ENCODE measurements at regions not wholly inside any gene's neighbourhood (a gene's known extent, or its start where the extent isn't known, plus 50 kb on each side); places are given as distances from the start of the nearest gene placed in this dataset.

DNA sequence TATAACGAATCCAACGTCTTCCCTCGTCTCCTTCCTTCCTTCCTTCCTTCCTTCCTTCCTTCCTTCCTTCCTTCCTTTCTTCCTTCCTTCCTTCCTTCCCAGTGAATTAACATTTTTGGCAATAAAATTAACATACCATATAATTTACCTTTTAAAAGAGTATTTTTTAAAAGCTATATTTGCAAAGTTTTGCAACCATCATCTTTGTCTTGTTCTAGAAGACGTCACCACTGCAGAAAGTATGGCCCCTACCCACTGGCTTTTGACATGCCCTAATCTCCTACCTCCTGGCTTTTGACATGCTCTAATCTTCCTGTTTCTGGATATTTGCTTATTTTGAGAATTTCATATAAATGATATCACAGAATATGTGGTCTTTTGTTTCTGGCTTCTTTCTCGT is 1023.9 kb upstream of the ZEB2 start:
- H3K4me3 Mint-ChIP-seq (ENCODE audit: unreplicated experiment): no peak overlapping the region
- H3K27me3 Mint-ChIP-seq (ENCODE audit: insufficient read depth, unreplicated experiment): no peaks in the 10 kb centered on the region
- H3K36me3 Mint-ChIP-seq (ENCODE audit: insufficient read depth, unreplicated experiment): no peaks in the 10 kb centered on the region
- H3K27ac Mint-ChIP-seq (ENCODE audit: low read depth, unreplicated experiment): no peak overlapping the region
- POLR2A ChIA-PET: no interaction called here
- no TSS peak for BruUV-seq (replicated peaks)
- TF ChIP-seq, protein P1, sequence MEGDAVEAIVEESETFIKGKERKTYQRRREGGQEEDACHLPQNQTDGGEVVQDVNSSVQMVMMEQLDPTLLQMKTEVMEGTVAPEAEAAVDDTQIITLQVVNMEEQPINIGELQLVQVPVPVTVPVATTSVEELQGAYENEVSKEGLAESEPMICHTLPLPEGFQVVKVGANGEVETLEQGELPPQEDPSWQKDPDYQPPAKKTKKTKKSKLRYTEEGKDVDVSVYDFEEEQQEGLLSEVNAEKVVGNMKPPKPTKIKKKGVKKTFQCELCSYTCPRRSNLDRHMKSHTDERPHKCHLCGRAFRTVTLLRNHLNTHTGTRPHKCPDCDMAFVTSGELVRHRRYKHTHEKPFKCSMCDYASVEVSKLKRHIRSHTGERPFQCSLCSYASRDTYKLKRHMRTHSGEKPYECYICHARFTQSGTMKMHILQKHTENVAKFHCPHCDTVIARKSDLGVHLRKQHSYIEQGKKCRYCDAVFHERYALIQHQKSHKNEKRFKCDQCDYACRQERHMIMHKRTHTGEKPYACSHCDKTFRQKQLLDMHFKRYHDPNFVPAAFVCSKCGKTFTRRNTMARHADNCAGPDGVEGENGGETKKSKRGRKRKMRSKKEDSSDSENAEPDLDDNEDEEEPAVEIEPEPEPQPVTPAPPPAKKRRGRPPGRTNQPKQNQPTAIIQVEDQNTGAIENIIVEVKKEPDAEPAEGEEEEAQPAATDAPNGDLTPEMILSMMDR (IDR thresholded peaks at IDR 0.05; ENCODE audit: unreplicated experiment): no peak
- CTCF ChIA-PET: no interaction called here
- H3K9me3 Mint-ChIP-seq (ENCODE audit: unreplicated experiment): no peaks in the 10 kb centered on the region
- H3K4me1 Mint-ChIP-seq (ENCODE audit: insufficient read depth, unreplicated experiment): no peaks in the 10 kb centered on the region
- intact Hi-C loops (cut with micrococcal nuclease): no loop called here
- no peak for DNase-seq (ENCODE audit: unreplicated experiment)

DNA sequence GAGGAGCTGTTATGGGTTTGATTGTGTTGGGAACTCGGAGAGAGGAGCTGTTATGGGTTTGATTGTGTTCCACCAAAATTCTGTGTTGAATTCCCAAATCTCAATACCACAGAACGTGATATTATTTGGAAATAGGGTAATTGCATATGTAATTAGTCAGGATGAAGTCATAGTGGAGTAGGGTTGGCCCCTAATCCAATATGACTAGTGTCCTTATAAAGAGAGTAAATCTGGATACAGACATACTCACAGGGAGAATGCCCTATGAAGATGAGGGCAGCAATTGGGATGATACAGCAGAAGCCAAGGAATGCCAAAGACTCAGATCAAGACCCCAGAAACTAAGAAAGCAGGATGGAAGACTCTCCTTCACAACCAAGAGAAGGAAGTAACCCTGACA is 1023.2 kb upstream of the ZEB2 start:
- H3K27ac Mint-ChIP-seq (ENCODE audit: low read depth, unreplicated experiment): no peak overlapping the region
- POLR2A ChIA-PET: no interaction called here
- TF ChIP-seq, protein P1 (IDR thresholded peaks at IDR 0.05; ENCODE audit: unreplicated experiment): no peak
- no peaks in the 10 kb centered on the region for H3K27me3 Mint-ChIP-seq (ENCODE audit: insufficient read depth, unreplicated experiment)
- H3K36me3 Mint-ChIP-seq (ENCODE audit: insufficient read depth, unreplicated experiment): no peaks in the 10 kb centered on the region
- BruUV-seq (replicated peaks): no TSS peak
- H3K4me1 Mint-ChIP-seq (ENCODE audit: insufficient read depth, unreplicated experiment): no peaks in the 10 kb centered on the region
- no peak overlapping the region for H3K4me3 Mint-ChIP-seq (ENCODE audit: unreplicated experiment)
- CTCF ChIA-PET: no interaction called here
- intact Hi-C loops (cut with micrococcal nuclease): no loop called here
- H3K9me3 Mint-ChIP-seq (ENCODE audit: unreplicated experiment): no peaks in the 10 kb centered on the region
- no peak for DNase-seq (ENCODE audit: unreplicated experiment)

DNA sequence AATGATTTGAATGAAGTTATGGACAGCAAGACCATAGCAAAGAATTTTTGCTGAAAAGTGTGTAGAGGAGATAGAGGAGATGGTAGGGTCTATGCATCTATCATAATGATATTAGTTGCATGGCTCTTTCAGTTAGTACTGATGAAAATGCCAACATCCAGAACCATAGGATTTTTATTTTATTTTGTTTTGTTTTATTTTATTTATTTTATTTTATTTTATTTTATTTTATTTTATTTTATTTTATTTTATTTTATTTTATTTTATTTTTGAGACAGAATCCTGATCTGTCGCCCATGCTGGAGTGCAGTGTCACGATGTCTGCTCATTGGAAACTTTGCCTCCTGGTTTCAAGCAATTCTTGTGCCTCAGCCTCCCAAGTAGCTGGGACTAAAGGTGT is 1021.1 kb upstream of the ZEB2 start:
- BruUV-seq (replicated peaks): no TSS peak
- DNase-seq (ENCODE audit: unreplicated experiment): no peak
- intact Hi-C loops (cut with micrococcal nuclease): no loop called here
- H3K4me1 Mint-ChIP-seq (ENCODE audit: insufficient read depth, unreplicated experiment): no peaks in the 10 kb centered on the region
- no peaks in the 10 kb centered on the region for H3K27me3 Mint-ChIP-seq (ENCODE audit: insufficient read depth, unreplicated experiment)
- no peak overlapping the region for H3K27ac Mint-ChIP-seq (ENCODE audit: low read depth, unreplicated experiment)
- TF ChIP-seq, protein P1 (IDR thresholded peaks at IDR 0.05; ENCODE audit: unreplicated experiment): no peak
- no peaks in the 10 kb centered on the region for H3K36me3 Mint-ChIP-seq (ENCODE audit: insufficient read depth, unreplicated experiment)
- CTCF ChIA-PET: no interaction called here
- H3K4me3 Mint-ChIP-seq (ENCODE audit: unreplicated experiment): no peak overlapping the region
- POLR2A ChIA-PET: no interaction called here
- no peaks in the 10 kb centered on the region for H3K9me3 Mint-ChIP-seq (ENCODE audit: unreplicated experiment)

DNA sequence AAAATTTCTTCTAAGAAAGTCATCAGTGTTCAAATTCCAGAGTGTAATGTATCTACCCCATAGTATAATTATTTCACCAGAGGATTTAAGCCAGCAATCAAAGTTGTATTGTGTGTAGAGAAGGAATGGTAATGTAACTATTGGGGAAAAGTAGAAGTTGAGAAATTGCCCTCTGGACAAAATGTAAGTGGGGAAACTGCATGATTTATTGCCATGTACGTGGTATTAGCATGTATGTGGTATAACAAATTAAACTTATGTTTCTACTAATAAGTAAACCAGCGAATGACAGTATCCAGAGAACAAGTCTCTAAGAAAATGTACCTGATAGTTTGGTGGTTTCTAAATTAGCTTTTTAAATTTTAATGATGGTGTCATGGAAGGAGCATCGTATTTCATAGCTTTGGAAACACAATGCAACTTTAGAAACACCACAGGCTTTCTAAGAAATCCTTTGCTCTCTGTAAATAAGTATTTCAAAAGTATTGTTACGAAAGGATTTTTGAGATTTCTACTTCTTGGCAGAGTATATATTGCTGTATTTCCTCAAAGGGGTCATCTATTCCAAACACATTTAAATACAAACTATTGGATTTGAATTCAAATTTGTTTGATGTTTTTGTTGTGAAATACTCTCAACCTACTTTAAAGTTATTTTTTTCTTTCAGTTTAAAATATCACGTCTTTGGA is 1018.9 kb upstream of the ZEB2 start:
- BruUV-seq (replicated peaks): no TSS peak
- no peak for DNase-seq (ENCODE audit: unreplicated experiment)
- POLR2A ChIA-PET: interaction anchor here (0.6 to 1.1 kb wide), 2 partner anchors 214 to 302 kb away, joined by 3 read pairs; no protein-coding TSS in a partner anchor
- H3K27me3 Mint-ChIP-seq (ENCODE audit: insufficient read depth, unreplicated experiment): no peaks in the 10 kb centered on the region
- H3K4me3 Mint-ChIP-seq (ENCODE audit: unreplicated experiment): no peak overlapping the region
- H3K9me3 Mint-ChIP-seq (ENCODE audit: unreplicated experiment): no peaks in the 10 kb centered on the region
- H3K27ac Mint-ChIP-seq (ENCODE audit: low read depth, unreplicated experiment): no peak overlapping the region
- no peaks in the 10 kb centered on the region for H3K36me3 Mint-ChIP-seq (ENCODE audit: insufficient read depth, unreplicated experiment)
- CTCF ChIA-PET: no interaction called here
- no peaks in the 10 kb centered on the region for H3K4me1 Mint-ChIP-seq (ENCODE audit: insufficient read depth, unreplicated experiment)
- intact Hi-C loops (cut with micrococcal nuclease): no loop called here
- TF ChIP-seq, protein P1 (IDR thresholded peaks at IDR 0.05; ENCODE audit: unreplicated experiment): no peak

All from MCF 10A (cell line).